GM12891 (cell line): ENCODE measurements at regions not wholly inside any gene's neighbourhood (a gene's known extent, or its start where the extent isn't known, plus 50 kb on each side); places are given as distances from the start of the nearest gene placed in this dataset.

ENCODE experiments used
- PAX5 ChIP-seq: IDR thresholded peaks from 2 replicates; pipeline ENCODE4 v1.6.1; 2011; ENCODE audit warnings: low read length, moderate library complexity, mild to moderate bottlenecking; ENCODE audit not compliant: insufficient read depth, severe bottlenecking
- POLR2A ChIP-seq: IDR thresholded peaks from 2 replicates; pipeline ENCODE4 v1.6.1; 2011; ENCODE audit warnings: low read depth, low read length, control low read depth
- POLR2AphosphoS5 ChIP-seq: IDR thresholded peaks from 2 replicates; pipeline ENCODE4 v1.6.1; 2011; ENCODE audit warnings: low read depth, low read length, control low read depth
- SPI1 ChIP-seq: IDR thresholded peaks from 2 replicates; pipeline ENCODE4 v1.6.1; 2011; ENCODE audit warnings: low read depth, low read length, control low read depth
- TAF1 ChIP-seq: IDR thresholded peaks from 2 replicates; pipeline ENCODE4 v1.6.1; 2011; ENCODE audit warnings: low read depth, low read length, control low read depth

DNA sequence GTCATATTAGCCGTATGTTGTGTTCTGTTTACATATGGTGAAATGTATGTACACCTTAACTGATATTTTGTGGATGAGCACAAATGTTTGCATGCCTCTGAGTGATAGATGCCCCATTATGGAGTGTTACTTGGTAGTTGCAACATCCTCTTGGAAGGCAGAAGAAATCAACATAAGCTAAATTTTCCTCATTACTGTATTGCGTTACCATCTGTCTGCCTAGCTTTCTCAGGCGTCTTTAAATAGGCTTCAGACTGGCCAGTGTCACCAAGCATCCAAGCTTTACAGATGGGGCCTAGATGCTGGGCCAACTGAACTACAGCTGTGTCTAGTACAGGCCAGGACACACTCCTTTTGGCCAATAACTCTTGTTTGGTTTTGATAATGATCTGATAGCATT lies 250.6 kb downstream of the SAMD5 start:
- TF ChIP-seq POLR2A (no peak), POLR2AphosphoS5 (no peak), TAF1 (no peak), PAX5 (no peak), SPI1 (no peak)
